CD4-positive, alpha-beta T cell treated with Interleukin-17A for 1 hour (primary cell): ENCODE measurements at regions not wholly inside any gene's neighbourhood (a gene's known extent, or its start where the extent isn't known, plus 50 kb on each side); places are given as distances from the start of the nearest gene placed in this dataset.

ENCODE experiments used
- DNase-seq: peaks from one replicate; pipeline ENCODE4 v3.0.0-alpha.2; 2020

DNA sequence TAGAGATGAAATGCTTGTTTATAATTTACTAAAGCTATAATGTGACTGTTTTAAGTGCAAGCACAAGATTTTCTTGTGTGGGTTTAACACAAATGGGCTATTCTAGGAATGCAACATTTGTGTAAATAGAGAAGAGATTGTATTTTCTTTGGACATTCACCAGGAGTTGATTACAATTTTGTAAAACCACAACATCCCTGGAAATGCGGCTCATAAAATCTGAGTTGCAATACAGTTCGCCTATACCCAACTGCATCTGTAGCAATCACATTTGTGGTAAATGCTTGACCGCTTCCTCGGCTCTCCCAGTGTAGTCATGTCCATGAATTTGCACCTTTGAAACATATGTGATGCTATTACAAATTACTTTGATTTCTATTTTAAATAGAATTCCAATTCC, 348.7 kb upstream of the CDH20 start:
- no peak for DNase-seq

DNA sequence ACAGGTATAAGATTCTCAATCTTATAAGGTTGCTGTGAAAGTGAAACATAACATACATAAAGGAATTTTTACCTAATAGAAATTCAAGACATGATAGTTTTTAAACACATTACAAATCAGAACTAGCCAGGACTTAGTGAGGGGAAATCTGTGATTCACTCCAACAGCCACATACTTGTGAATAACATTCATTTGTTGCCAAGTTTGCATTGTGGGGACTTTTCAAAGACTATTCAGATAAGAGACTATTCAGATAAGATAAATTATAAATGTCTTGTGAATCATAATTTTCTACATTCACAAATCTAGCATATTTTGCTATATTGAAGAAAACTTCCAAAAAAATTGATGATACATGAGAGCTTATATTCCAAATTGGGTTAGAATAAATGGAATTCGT, 345.3 kb upstream of the CDH20 start:
- DNase-seq = no peak

DNA sequence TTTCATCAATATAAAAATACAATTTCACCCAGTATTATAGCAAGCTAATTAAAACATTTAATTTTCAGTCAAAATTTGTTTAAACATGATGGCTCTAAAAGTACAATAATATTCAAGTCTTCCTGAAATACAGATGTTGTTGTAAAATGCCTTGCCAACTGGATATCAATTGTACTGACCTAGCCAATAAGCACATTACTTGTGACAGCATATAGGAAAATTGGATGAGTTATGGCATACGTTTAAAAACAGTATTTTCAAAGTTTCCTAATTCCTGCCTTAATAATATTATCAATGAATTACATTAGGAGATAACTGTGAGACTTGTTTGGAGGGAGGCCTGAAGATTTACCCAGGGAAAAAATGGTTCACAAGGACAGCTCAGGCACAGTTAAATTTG, 336.9 kb upstream of the CDH20 start:
- DNase-seq = no peak

DNA sequence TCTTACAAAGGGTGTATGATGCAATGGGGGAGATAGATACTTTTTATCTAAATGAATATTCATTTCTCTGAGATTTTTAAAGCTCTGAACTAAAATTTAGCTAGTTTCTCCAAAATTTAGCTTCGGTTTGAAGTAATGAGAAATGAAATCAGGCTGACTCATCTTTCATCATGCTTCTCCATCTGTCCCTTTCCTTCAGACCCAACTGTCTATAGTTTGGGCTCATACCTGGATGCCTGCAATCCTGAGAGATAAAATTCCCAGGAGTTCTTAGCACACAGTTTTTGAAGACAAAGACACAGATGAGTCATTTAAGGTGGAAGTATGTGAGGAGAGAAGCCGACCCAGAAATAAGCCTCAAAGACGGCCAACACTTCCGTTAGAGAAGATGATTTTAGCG, 336.4 kb upstream of the CDH20 start:
- DNase-seq = no peak

DNA sequence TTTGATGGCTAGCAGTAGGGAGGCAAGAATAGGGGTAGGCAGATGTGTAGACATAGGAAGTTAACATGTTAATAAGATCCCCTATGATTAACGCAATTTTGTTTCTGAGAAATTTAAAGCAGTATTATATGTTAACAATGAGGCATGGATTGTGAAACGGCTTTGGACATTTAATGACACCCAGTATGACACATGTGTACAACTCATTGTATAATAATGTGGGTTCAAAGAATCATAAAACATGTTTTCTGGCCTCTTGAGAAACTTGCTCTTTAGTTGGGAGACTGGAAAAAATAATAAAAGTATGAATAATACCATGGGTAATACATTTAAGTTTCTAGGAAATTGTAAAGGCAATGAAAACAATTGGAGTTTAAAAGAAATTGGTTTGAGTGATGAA, 332.1 kb upstream of the CDH20 start:
- DNase-seq = no peak

DNA sequence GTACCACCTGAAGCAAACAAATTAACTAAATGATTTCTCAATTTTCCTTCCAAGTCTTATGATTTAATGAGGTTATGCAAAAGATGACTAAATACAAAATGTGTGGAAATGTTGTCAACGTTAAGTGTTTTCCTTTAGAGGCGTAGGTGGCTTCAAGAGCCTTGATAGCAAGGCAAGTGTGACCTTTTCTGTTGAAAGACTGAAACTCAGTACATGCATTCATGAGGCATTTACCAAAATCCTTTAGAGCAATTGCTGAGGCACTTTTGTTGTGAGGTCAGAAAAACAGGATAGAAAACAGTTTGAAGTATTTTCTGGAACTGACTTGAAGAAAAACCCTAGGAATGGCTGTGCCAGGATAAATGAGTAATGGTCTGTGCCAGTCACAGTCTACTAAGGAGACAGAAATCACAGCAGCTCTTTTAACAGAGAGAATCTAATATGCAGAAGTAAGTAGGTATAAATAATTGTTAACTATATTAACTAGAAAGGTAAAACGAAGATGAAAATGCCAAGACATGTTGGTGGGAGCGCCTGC, 326.5 kb upstream of the CDH20 start:
- DNase-seq = no peak

DNA sequence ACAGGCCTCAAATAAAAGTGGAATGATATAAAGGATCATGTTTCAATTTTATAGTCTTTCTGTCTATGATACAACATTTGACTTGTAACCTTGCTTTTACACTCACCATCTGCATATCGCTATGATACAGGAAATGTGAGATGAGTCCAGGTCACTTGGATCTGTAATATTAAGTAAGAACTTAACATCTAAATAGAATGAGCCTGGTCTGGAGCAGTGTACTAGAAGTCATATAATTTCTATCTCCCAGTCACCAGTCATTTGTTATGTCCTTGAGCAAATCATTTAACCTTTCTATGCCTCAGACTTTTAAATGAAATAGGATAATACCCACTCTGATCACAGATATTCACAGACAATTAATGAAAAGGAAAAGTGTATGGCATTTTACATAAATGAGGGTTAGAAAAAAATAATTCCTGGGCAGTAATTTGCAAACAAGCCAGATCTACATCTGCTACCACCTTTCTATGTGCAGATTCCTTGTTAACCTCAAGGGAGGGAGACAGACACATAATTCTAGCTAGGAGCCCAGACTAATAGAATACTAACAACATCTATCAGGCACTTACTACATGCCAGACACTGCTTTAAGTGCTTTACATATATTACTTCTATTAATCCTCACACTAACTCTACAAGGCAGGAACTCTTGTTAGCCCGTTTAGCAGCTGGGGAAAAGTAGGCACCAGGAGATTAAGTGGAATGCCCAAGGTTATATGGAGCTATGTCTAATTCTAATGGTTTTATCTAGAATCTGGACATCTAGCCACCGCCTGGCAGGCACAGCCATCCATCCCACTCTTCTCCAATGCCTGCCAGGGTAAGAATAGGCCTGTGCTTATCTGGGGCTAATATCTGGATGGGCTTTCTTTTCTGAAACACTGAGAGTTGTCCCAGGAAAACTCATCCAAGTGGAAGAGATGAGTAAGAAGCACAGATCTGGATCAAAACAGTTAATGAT, 313.6 kb upstream of the CDH20 start:
- DNase-seq = no peak

DNA sequence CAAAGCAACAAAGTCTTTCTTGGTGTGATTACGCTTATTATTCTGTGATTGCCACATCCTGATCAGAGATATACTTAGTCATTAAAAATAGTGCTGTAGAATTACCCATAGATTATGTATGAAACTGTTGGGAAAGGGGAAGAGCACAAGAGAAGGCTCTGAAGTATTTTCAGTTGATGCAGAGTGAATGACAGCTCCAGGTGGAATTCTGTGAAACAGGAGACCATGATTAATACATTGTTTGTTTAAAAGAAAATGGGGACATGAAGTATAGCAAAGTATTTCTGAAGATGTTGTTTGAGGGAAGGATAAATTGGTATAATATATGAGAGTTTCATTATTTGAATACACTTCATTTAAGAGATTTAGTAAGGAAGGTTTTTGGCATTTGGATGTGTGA, 307.6 kb upstream of the CDH20 start:
- DNase-seq = no peak

DNA sequence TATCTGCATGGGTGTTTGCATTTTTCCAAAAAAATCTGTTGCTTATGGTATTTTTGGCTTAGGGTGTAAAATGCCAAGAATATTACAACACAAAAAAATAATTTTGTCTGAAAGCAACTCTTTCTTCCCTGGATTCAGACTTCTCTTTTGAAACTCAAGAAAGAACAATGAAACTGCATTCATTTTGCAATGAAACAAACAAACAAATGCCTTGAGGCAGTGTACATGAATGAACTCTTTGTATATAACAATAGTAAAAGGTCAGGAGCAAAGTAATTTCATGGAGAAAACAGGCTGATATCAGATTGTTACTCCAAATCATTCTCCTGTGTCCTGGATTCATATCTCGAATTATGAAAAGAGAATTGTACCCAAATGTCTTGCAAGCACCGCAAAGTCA, 301.6 kb upstream of the CDH20 start:
- DNase-seq = no peak

DNA sequence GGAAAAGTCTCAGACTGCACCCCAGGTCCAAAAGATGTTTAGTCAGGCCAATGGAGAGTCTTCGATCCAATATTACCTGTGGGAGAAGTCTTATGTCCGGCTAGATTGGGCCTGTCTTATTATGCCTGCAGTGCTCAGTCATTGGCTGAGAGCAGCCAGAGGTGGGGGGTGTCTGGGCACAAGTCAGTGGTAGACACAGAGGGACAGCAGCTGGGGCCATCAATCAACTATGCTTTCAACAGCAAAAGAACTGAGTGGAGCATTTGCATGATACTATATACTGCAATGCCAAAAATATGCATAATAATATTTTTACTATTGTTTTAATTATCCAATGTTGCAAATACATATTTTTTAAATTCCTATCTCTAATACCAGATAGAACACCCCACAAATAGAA, 298.6 kb upstream of the CDH20 start:
- DNase-seq = no peak

DNA sequence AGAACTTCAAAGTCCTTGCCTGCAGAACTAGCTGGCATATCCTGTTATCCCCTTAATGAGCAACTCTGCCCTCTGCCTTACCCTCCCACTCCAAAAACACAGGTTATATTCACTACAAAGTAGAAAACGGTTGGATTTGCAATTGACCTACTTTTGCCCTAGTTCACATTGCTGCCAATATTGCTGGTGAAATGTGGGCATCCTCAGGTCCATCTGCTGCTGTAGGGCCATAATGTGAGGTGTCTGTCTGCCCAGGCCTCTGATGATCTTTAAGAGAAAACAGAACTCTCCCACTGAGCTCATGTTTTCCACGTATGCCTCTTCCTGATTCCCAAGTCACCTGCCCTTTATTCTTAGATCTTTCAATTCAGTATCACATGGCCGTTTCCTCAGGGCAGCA, 294.0 kb upstream of the CDH20 start:
- no peak for DNase-seq

DNA sequence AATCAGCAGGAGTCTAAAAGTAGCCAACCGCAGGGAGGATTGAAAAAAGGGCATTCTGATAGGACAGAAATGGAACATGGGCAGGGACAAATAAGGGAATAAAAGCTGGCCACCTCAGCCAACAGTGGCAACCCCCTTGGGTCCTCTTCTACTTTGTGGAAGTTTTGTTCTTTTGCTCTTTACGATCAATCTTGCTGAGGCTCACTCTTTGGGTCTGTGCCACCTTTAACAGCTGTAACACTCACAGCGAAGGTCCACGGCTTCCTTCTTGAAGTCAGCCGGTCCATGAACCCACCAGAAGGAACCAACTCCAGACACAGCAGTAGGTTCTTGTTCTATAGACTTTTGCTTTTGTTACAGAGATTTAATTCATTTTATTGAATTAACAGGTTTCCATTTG, 285.4 kb upstream of the CDH20 start:
- no peak for DNase-seq

DNA sequence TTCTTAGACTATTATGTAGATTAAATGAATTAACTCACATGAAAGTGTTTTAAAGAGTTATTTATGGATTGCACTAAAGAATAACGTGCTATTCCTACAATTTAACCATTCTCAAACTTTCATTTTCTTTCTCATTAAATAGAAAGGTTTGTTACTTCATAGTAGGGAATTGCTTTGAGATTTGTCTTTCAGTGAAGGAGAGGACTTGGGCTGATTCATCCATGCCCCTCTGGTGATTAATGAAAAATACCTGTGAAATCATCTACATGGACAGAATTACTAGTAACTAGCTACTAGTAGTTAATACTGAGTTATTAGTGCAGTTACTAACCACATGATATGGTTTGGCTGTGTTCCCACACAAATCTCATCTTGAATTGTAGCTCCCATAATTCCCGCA, 275.8 kb upstream of the CDH20 start:
- DNase-seq = no peak

DNA sequence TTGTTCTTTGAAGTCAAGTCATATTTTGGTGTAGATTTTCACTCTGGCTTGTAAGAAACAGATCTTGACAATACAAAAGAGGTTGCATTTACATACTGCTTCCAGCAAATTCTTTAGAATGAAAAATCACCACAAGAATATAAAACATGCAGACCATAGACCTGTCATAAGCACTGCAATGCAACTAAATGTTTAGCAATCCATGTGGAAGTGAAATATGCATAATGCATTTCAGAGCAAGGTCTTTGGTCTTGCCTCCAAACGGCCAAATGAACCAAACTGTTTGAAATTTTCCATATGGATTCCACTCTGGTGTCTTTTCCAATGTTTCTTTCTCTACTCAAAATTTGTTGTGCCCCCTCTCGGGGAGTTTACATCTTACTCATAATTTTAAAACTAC, 271.0 kb upstream of the CDH20 start:
- no peak for DNase-seq

DNA sequence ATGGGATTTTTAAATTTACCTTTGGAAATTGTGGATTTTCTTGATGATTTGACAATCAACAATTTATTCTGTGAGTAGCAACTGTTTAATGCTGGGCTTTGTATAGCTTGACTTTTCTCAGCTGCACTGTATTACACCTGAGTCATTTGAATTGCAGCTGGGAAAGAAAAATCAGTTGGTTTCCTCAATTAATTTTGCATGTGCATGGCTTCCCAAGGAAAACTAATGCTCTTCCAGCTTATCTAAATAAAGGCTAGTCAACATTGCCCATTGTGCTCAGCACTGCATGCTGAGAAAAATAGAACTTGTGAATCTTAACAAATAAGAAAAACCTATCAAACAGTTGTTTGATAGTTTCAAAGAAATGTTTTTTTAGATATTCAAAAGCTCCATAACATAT, 268.3 kb upstream of the CDH20 start:
- no peak for DNase-seq

DNA sequence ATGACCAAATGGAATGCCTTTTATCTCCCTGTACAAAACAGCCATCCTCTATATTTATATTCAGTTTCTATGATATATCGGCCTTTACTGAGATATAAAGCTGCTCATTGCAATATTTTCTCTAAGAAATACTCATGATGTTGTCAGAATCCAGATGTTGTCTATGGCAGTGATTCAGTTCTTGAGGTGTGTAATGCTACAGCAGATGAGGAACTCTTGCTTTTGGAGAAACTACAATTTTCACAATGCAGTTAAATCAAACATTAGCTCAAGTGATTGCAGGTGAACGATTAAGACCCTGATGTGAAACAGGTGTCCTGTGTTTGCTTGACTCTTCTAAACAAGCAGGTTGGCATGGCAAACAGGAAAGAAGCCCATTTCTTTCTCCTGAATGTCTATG, 256.2 kb upstream of the CDH20 start:
- no peak for DNase-seq

DNA sequence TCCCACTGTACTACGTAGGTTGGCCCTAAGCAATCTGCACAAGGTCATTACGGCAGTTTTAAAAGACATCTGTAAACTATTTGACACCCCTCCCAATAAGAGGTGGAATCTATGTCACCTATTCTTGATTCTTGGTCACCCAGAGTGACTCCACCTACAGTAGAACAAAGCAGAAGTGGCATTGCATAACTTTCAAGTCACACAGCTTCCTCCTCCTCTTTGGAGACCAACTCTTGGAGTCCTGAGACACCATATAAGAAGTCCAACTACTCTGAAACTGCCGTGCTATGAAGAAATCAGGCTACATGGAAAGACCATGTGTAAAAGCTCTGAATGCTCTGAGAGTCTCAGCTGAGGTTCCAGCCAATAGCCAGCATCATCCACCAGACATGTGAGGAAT, 253.5 kb upstream of the CDH20 start:
- no peak for DNase-seq

DNA sequence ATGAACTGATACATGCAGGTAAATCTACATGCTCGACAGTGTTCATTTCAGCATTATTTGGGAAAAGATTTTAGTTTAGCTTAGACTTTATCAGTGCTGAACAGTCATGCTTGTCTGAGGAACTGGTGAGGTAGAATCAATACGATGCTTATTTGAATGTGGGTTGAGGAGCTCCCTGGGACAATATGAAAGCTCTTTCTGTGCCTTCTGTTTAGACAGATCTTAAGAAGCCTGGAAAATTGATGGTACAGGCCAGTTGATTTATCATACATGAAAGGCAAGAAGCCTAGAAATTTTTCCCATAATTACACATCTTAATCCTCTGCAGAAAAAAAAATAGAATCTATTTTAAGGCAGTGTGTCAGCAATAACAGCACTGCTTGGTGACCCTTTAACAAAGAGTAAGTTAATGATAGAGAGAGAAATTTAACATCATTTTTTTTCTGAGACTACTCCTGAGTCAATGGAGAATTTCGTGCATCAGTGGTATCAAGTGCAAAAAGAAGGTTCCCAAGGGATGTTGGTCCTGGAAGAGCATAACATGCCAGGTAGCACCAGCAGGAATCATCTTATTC, 252.2 kb upstream of the CDH20 start:
- DNase-seq = no peak

DNA sequence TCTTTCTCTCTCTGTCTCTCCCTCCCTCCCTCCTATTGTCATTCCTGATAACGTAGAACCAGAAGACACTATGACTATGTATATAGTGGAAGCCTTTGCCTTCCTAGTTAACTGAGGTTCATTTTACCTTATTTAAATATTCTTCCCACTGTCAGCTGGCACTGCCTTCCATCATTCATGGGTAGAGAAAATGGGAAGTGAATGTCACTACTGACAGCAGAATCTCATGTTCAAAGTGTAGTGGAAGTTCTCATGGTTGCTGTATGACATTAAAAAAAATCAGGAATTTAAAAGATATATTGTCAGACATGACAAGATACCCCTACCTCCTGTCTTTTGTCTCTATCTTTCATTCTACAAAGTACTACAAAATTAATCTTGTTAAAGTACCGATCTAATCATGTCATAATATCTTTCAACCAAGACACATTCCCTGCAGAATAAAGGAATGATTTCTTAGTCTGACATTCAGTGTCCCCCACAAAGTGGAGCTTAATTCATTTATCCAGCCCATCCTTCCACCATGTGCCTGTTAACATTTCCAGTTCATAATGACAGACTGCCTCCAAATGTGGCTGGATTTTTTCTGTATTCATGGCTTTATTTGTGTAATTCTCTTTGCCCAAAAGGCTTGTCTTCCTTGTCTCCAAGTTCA, 250.1 kb upstream of the CDH20 start:
- no peak for DNase-seq

DNA sequence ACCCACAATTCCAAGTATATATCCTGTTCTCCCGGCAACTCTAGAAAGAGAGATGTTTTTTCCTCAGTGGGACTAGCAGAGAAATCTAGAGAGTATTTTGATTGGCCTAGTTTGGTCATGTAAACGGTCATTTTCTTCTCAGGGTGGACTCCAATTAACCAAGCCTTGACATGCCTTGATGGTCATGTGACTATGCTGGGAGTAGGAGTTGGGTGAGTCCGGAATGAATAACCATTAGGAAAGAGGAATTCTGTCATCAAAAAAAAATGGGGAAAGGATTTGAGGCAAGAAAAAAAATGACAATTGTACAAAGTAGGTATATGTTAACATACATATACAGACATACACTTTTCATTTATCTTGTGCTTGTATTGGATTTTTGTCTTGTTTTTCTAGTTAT, 248.2 kb upstream of the CDH20 start:
- no peak for DNase-seq

DNA sequence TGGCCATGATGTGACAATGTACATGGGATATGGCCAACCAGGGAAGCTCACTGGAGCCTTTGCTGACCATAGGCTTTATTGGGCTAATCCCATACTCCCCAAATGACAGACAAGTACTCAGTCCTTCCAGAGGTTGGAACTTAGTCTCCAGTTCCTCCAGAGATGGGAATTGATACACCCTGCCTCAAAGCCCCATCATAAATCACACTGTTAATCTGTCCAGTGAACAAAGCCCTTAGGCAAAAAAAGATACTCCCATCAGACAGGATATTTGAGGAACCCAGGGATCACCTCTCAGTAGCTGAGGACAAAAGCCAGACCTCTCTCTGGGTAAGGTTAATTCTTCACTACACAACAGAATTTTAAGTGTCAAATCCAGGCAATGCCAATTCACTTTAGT, 247.5 kb upstream of the CDH20 start:
- DNase-seq = no peak

DNA sequence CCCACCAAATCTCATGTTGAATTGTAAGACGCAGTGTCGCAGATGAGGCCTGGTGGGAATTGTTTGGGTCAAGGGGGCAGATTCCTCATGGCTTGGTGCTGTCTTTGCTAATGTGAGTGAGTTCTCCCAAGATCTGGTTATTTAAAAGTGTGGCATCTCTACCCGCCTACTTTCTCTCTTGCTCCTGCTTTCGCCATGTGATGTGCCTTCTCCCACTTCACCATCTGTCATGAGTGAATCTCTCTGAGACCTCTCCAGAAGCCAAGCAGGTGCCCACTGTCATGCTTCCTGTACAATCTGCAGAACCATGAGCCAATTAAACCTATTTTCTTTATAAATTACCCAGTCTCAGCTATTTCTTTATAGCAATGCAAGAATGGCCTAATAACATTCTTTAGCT, 246.6 kb upstream of the CDH20 start:
- no peak for DNase-seq

DNA sequence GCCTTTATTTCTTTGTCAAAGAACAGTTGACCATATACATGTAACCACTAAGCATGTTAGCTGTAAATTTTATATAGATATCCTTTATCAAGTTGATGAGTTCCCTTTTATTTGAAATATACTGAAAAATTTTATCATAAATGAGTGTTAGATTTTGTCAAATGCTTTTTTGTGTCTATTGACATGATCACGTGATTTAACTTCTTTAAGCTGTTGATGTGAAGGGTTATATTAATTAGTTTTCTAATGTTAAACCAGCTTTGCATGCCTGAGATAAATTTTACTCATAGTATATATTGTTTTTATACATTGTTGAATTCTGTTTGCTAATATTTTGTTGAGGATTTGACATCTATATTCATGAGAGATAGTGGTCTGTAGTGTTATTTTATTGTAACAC, 241.9 kb upstream of the CDH20 start:
- DNase-seq = no peak

DNA sequence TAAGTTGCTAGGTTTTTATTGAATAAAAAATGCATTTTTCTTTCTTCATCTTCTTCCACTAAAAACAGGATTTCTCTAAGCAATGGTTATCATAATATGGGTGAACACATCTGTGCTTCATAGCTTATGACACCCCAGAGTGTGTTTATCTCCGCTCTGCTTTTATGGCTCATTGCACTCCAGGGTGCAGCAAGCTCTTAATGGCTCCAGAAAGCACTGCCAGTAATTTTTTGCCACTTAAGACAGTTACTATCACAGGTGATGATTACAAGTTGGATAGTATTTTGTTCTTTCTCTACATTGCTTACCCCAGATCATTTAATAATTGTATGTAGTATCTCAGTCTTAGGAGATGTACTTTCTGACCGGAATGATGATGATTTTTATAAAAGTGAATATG, 239.3 kb upstream of the CDH20 start:
- no peak for DNase-seq
